ENCODE measurements at regions not wholly inside any gene's neighbourhood (a gene's known extent, or its start where the extent isn't known, plus 50 kb on each side); places are given as distances from the start of the nearest gene placed in this dataset.

GRCh38 chr4:22932326-22932725 is 239.6 kb downstream of the GBA3 start:
- Histone ChIP-seq H3K4me3 (replicated peaks in 1 of 4; ENCODE audit: control extremely low read depth in 1 of 4, insufficient read depth in 1 of 4, low read depth in 3 of 4, low read length in 4 of 4) (no peak overlapping the region), H4K20me1 (ENCODE audit: control insufficient read depth, extremely low read depth, insufficient read depth, low read length) (no peaks in the 10 kb centered on the region), H3K36me3 (ENCODE audit: control insufficient read depth, insufficient read depth, low read length) (no peaks in the 10 kb centered on the region), H3K27ac (ENCODE audit: insufficient read depth, low read length) (no peak overlapping the region), H3K4me1 (ENCODE audit: control insufficient read depth, extremely low read depth, insufficient read depth, low read length) (no peaks in the 10 kb centered on the region), H3K4me2 (ENCODE audit: extremely low read depth, insufficient read depth, low read length) (no peak overlapping the region), H3K9ac (ENCODE audit: insufficient read depth, low read length) (no peak overlapping the region), H3K27me3 (ENCODE audit: control insufficient read depth, insufficient read depth, low read length) (no peaks in the 10 kb centered on the region), H3K79me2 (ENCODE audit: control insufficient read depth, insufficient read depth, low read length) (no peaks in the 10 kb centered on the region), H2AFZ (ENCODE audit: low read length) (no peak overlapping the region), H3K9me3 (ENCODE audit: control insufficient read depth, insufficient read depth, low read depth, low read length) (no peaks in the 10 kb centered on the region)
- no peak for DNase-seq (ENCODE audit: low read depth in 2 of 2)
- TF ChIP-seq, protein P1, sequence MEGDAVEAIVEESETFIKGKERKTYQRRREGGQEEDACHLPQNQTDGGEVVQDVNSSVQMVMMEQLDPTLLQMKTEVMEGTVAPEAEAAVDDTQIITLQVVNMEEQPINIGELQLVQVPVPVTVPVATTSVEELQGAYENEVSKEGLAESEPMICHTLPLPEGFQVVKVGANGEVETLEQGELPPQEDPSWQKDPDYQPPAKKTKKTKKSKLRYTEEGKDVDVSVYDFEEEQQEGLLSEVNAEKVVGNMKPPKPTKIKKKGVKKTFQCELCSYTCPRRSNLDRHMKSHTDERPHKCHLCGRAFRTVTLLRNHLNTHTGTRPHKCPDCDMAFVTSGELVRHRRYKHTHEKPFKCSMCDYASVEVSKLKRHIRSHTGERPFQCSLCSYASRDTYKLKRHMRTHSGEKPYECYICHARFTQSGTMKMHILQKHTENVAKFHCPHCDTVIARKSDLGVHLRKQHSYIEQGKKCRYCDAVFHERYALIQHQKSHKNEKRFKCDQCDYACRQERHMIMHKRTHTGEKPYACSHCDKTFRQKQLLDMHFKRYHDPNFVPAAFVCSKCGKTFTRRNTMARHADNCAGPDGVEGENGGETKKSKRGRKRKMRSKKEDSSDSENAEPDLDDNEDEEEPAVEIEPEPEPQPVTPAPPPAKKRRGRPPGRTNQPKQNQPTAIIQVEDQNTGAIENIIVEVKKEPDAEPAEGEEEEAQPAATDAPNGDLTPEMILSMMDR (conservative IDR thresholded peaks at IDR 0.05 in 1 of 2, IDR thresholded peaks at IDR 0.05 in 1 of 2; ENCODE audit: low read depth in 1 of 2, low read length in 2 of 2) = no peak
- no peak for TF ChIP-seq EZH2 (IDR thresholded peaks at IDR 0.05; ENCODE audit: low read length, missing control alignments)

GRCh38 chr4:22922426-22922825 is 229.7 kb downstream of the GBA3 start:
- Histone ChIP-seq H3K27ac (ENCODE audit: insufficient read depth, low read length) (no peak overlapping the region), H3K4me3 (replicated peaks in 1 of 4; ENCODE audit: control extremely low read depth in 1 of 4, insufficient read depth in 1 of 4, low read depth in 3 of 4, low read length in 4 of 4) (no peak overlapping the region), H3K36me3 (ENCODE audit: control insufficient read depth, insufficient read depth, low read length) (no peaks in the 10 kb centered on the region), H4K20me1 (ENCODE audit: control insufficient read depth, extremely low read depth, insufficient read depth, low read length) (no peaks in the 10 kb centered on the region), H3K27me3 (ENCODE audit: control insufficient read depth, insufficient read depth, low read length) (no peaks in the 10 kb centered on the region), H3K4me1 (ENCODE audit: control insufficient read depth, extremely low read depth, insufficient read depth, low read length) (no peaks in the 10 kb centered on the region), H3K4me2 (ENCODE audit: extremely low read depth, insufficient read depth, low read length) (no peak overlapping the region), H3K79me2 (ENCODE audit: control insufficient read depth, insufficient read depth, low read length) (no peaks in the 10 kb centered on the region), H3K9me3 (ENCODE audit: control insufficient read depth, insufficient read depth, low read depth, low read length) (no peaks in the 10 kb centered on the region), H3K9ac (ENCODE audit: insufficient read depth, low read length) (no peak overlapping the region), H2AFZ (ENCODE audit: low read length) (no peak overlapping the region)
- DNase-seq (ENCODE audit: low read depth in 2 of 2) = no peak
- TF ChIP-seq, protein P1 (conservative IDR thresholded peaks at IDR 0.05 in 1 of 2, IDR thresholded peaks at IDR 0.05 in 1 of 2; ENCODE audit: low read depth in 1 of 2, low read length in 2 of 2) = no peak
- TF ChIP-seq EZH2 (IDR thresholded peaks at IDR 0.05; ENCODE audit: low read length, missing control alignments) = no peak

DNA sequence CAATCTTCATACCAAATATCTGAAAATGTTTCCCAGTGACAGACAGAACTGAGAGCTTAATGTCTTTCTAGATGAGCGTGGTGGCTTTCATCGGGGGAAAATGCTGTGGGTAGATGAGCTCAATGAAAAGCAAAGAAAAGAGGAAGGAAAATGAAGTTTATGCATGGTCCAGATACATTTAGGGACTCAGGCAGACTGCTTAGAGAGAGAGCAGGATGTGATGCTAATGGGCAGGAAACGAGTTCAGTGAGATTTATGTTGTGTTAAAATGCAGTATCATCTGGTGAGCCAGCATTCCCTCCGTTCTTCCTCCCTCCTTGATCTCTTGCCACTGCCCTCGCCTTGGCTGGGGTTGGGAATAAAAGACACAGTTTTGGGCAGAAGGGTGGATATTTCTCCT is 229.2 kb downstream of the GBA3 start:
- Histone ChIP-seq H3K27ac (ENCODE audit: insufficient read depth, low read length) (no peak overlapping the region), H3K27me3 (ENCODE audit: control insufficient read depth, insufficient read depth, low read length) (no peaks in the 10 kb centered on the region), H3K36me3 (ENCODE audit: control insufficient read depth, insufficient read depth, low read length) (no peaks in the 10 kb centered on the region), H3K9me3 (ENCODE audit: control insufficient read depth, insufficient read depth, low read depth, low read length) (no peaks in the 10 kb centered on the region), H3K4me1 (ENCODE audit: control insufficient read depth, extremely low read depth, insufficient read depth, low read length) (no peaks in the 10 kb centered on the region), H3K9ac (ENCODE audit: insufficient read depth, low read length) (no peak overlapping the region), H3K4me2 (ENCODE audit: extremely low read depth, insufficient read depth, low read length) (no peak overlapping the region), H2AFZ (ENCODE audit: low read length) (no peak overlapping the region), H3K4me3 (replicated peaks in 1 of 4; ENCODE audit: control extremely low read depth in 1 of 4, insufficient read depth in 1 of 4, low read depth in 3 of 4, low read length in 4 of 4) (no peak overlapping the region), H4K20me1 (ENCODE audit: control insufficient read depth, extremely low read depth, insufficient read depth, low read length) (no peaks in the 10 kb centered on the region), H3K79me2 (ENCODE audit: control insufficient read depth, insufficient read depth, low read length) (no peaks in the 10 kb centered on the region)
- TF ChIP-seq, protein P1 (conservative IDR thresholded peaks at IDR 0.05 in 1 of 2, IDR thresholded peaks at IDR 0.05 in 1 of 2; ENCODE audit: low read depth in 1 of 2, low read length in 2 of 2) = no peak
- TF ChIP-seq EZH2 (IDR thresholded peaks at IDR 0.05; ENCODE audit: low read length, missing control alignments) = no peak
- DNase-seq (ENCODE audit: low read depth in 2 of 2) = no peak

Data from fibroblast of lung (primary cell).